ENCODE measurements at regions not wholly inside any gene's neighbourhood (a gene's known extent, or its start where the extent isn't known, plus 50 kb on each side); places are given as distances from the start of the nearest gene placed in this dataset.

- TF ChIP-seq POLR2A (IDR thresholded peaks at IDR 0.05; ENCODE audit: low read depth, low read length) = no peak
- no peak for TF ChIP-seq TAF1 (IDR thresholded peaks at IDR 0.05; ENCODE audit: borderline replicate concordance, low read depth, low read length)
- no peak for TF ChIP-seq POLR2AphosphoS5 (IDR thresholded peaks at IDR 0.05; ENCODE audit: low read depth, low read length)
These were observed 59.5 kb upstream of the KCNA3 start for GRCh38 chr1:110734133-110734680.
